ENCODE measurements at regions not wholly inside any gene's neighbourhood (a gene's known extent, or its start where the extent isn't known, plus 50 kb on each side); places are given as distances from the start of the nearest gene placed in this dataset.

DNA sequence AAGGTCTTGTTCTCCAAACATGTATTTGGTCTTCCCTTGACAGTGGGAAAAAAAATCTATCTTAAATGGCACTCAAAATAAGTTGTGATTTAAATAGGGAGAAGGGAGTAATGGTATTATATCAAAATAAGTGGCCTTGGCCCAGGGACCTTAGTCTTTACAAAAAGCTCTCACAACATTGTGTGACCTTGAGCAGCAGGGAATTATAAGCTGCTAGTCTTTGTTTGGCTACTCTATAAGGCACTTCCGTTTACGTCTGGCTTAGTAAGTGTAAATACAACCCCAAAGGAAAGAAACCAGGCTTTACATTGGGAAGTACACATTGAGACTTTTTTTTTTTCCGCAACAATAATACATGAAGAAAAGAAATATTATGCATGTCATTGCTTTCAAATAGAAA is 734.0 kb upstream of the LINC00305 start:
- no peak for DNase-seq
- TF ChIP-seq GATA1 (IDR thresholded peaks at IDR 0.05; ENCODE audit: low read depth, low read length) = no peak
- no peak for TF ChIP-seq POLR2A (IDR thresholded peaks at IDR 0.05; ENCODE audit: low read length)

DNA sequence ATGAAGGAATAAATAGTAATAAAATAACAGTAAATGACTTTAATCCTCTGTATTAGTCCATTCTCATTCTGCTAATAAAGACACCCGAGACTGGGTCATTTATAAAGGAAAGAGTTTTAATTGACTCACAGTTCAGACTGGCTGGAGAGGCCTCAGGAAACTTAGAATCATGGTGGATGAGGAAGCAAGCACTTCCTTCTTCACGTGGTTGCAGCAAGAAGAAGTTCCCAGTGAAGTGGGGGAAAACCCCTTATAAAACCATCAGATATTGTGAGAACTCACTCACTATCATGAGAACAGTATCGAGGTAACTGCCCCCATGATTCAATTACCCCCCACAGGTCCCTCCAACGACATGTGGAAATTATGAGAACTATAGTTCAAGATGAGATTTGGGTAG is 727.9 kb upstream of the LINC00305 start:
- no peak for TF ChIP-seq POLR2A (IDR thresholded peaks at IDR 0.05; ENCODE audit: low read length)
- no peak for TF ChIP-seq GATA1 (IDR thresholded peaks at IDR 0.05; ENCODE audit: low read depth, low read length)
- no peak for DNase-seq

DNA sequence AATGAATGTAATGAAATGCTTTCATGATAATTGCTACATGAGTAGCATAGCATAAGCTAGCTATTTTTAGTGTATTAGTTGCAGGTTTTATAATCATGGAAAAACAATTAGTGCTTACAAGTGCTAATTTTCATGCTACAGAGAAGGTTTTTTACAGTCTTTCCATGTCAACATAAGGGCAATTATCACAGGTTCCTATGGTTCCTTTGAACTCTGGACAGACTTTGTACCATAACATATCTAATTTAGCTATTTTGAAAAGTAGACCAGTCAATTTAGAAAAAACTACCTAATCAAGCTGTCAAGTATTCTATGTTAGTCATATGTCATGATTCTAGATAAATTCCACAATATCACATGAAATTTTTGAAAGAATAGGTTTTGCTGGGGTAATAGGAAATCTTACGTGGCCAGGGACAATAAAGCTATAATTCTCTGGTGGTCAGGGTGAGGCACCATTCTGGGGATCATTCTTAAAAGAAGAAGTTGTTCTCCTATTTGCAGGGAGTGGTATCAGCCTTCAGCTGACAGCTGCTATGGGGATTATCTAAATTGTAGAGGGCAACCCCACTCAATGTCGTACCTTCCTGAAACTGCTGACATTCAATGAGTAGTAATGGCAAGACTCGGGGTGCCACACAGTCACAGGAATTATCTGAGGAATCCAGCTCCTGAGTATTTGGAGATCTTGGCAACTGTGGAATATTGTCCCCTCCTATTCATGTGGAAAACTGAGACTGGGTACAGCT is 724.0 kb upstream of the LINC00305 start:
- DNase-seq = no peak
- TF ChIP-seq GATA1 (IDR thresholded peaks at IDR 0.05; ENCODE audit: low read depth, low read length) = no peak
- TF ChIP-seq POLR2A (IDR thresholded peaks at IDR 0.05; ENCODE audit: low read length) = no peak

DNA sequence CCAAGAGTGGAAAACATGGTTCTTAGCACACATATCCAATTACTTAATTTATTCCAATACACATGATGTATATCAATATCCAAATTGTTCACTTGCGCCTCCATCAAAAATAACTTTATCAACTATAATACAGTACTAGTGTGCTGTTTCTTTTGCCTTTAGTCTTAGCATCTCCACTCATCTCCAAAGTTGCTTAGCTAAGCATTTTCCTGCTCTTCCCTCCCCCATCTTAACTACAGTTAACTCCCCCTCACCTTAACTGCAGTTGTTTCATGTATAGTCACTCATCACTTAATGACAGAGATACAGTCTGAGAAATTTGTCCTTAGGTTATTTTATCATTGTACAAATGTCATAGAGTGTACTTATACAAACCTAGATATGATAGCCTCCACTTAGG is 705.2 kb upstream of the LINC00305 start:
- no peak for TF ChIP-seq POLR2A (IDR thresholded peaks at IDR 0.05; ENCODE audit: low read length)
- no peak for TF ChIP-seq GATA1 (IDR thresholded peaks at IDR 0.05; ENCODE audit: low read depth, low read length)

DNA sequence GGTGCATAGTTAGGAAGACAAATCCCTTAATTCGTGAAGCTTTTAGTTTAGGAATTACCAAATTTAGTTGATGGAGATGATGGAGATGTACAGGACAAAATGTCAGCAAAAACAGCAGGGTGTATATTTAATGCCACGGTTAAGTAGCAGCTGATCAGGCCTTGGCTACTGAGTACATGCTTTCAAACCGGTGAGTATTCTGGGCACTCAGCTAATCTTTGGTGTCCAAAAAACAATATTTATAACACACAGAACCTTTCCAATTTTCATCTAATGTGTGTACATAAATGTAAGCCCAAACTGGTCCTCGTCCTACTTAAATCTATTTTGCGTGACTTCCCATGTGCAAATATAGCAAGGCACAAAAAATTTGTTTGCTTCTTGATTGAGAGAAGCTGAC is 703.4 kb upstream of the LINC00305 start:
- TF ChIP-seq POLR2A (IDR thresholded peaks at IDR 0.05; ENCODE audit: low read length) (no peak), GATA1 (IDR thresholded peaks at IDR 0.05; ENCODE audit: low read depth, low read length) (no peak)
- DNase-seq = no peak

More for the DNA sequence above, 705.2 kb upstream of the LINC00305 start:
- no peak for DNase-seq

DNA sequence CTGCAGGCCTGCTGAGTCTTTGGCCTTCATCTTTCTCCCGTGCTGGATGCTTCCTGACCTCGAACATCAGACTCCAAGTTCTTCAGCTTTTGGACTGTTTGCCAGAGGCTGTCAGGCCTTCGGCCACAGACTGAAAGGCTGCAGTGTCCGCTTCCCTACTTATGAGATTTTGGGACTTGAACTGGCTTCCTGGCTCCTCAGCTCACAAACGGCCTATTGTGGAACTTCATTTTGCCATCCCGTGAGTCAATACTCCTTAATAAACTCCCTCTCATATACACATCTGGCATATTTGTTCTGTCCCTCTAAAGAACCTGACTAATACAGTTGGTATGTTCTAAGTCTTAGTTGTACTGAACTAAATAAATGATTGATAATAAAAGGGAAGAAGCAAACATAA is 702.8 kb upstream of the LINC00305 start:
- TF ChIP-seq POLR2A (IDR thresholded peaks at IDR 0.05; ENCODE audit: low read length) = no peak
- DNase-seq = peak in 1 of 2 experiments; percentile 1

DNA sequence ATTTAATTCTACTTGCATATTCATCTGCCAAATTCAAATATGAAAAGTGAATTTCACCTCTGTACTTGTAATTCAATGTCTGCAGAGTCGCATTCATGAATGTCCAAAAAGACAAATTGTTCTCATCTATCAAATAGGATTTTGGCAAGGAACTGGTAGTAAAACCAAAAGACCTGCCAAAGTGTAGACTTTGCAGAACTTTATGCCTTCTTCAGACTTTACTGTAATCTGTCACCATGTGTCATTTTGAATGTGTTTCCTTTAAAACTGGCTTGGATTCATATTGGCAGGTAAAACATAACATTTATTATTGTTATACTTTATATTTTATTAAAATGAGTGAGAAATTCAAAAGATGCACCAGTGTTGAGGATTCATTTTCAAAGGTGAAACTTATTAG is 701.9 kb upstream of the LINC00305 start:
- DNase-seq = no peak
- TF ChIP-seq GATA1 (IDR thresholded peaks at IDR 0.05; ENCODE audit: low read depth, low read length) = no peak
- no peak for TF ChIP-seq POLR2A (IDR thresholded peaks at IDR 0.05; ENCODE audit: low read length)

DNA sequence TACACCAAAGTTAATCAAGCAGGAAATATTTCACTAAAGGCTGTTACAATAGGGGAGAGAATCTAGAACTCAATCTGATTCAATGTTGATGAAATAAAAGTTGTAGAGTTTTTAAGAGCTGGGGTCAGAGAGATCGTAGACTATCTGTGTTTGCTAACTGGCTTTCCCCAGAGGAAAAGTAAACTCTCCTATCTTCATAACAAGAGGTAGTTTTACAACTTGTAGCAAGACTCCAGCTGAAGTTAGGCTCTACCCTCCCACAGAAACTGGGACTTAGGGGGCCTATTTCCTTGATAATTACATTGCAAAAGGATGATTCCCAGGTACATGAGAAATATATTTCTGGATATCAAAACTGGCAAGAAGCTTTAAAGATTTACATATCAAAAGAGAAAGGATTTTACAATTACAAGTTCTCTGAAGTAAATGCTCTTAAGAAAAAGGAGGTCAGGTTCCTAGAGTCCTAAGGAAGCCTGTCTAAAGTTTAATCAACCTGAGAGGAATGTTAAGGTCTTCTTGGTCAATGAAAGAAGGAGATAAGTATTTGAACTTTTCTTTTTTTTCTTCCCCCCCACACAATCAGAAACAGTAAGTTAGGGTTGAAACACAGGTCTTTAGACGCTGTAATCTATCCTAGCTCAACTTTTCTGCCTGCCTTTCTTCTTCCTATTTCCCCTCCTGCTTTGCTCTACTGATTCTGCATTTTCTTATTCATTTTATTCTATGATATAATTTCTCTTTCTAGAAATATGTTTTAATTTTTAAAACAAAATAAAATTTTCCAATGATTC is 692.2 kb upstream of the LINC00305 start:
- no peak for TF ChIP-seq GATA1 (IDR thresholded peaks at IDR 0.05; ENCODE audit: low read depth, low read length)
- no peak for TF ChIP-seq POLR2A (IDR thresholded peaks at IDR 0.05; ENCODE audit: low read length)
- no peak for DNase-seq

DNA sequence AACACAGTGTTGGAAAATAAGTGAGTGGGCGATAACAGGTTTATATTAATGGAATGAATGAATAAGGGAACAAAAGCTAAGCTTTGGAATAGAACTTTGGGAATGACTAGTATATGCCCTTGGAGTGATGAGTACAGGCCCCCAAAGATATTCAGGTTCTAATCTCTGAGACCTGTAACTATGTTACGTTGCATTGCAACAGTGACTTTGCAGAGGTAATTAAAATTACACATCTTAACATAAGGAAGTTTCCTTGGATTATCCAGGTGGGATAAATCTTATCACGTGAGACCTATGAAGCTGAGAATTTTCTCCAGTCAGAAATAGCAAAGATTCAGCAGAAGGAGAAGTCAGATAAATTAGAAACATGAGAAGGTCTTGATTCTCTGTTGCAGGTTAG is 661.5 kb upstream of the LINC00305 start:
- no peak for DNase-seq
- TF ChIP-seq GATA1 (IDR thresholded peaks at IDR 0.05; ENCODE audit: low read depth, low read length) = no peak
- TF ChIP-seq POLR2A (IDR thresholded peaks at IDR 0.05; ENCODE audit: low read length) = no peak

DNA sequence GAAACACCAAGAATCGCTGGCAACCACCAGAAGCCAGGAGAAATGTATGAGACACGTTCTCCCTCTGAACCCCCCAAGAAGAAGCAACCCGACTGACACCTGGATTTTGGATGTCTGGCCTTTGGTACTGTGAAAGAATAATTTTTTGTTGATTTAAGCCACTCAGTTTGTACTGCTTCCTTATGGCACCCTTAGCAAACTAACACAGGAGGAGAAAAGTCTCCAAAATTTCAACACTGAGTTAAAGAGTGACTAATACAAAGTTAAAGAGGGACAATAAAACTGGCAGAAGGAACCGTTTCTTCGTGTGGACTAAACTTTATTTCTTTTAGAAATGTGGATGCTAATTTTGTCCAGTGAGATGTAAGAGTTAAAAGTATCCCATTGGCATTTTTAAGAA is 660.9 kb upstream of the LINC00305 start:
- no peak for DNase-seq
- TF ChIP-seq POLR2A (IDR thresholded peaks at IDR 0.05; ENCODE audit: low read length) (no peak), GATA1 (IDR thresholded peaks at IDR 0.05; ENCODE audit: low read depth, low read length) (no peak)

DNA sequence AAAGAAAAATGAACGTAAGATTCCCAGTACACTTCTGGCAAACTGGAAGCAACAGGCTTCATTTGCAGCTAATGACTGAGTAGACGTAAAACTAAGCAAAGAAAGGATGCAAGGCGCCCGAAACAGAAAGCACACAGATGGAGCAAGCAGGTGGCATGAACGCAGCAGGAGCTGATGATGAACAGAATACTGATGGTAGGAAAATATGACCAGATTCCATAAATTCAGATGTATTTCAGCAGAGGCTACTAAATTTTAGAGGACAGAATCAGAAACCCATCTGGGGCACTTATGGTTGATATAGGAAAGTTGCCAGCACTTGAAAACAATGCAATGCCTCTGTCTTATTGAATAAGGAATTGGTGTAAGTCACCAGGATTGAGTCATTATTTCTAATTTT is 658.7 kb upstream of the LINC00305 start:
- TF ChIP-seq POLR2A (IDR thresholded peaks at IDR 0.05; ENCODE audit: low read length) = no peak
- no peak for TF ChIP-seq GATA1 (IDR thresholded peaks at IDR 0.05; ENCODE audit: low read depth, low read length)
- DNase-seq = no peak

DNA sequence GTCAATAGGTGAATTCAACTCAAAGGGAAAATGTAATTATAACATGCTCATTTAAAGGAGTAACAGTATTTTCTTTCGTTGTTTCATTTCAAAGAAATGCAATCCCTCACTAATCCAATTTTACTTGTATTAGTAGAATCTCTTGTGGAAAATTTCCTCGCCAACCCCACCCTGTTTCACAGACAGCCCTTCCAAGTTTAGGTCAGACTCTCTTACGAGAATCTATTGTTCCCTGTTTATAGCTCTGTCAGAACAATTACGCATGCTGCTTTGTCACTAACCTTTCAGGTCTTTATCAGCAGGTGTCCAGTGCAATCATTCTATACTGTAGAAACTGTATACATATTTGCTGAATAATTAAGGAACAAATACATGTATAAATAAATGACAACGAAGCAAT is 657.8 kb upstream of the LINC00305 start:
- TF ChIP-seq GATA1 (IDR thresholded peaks at IDR 0.05; ENCODE audit: low read depth, low read length) (no peak), POLR2A (IDR thresholded peaks at IDR 0.05; ENCODE audit: low read length) (no peak)
- no peak for DNase-seq

DNA sequence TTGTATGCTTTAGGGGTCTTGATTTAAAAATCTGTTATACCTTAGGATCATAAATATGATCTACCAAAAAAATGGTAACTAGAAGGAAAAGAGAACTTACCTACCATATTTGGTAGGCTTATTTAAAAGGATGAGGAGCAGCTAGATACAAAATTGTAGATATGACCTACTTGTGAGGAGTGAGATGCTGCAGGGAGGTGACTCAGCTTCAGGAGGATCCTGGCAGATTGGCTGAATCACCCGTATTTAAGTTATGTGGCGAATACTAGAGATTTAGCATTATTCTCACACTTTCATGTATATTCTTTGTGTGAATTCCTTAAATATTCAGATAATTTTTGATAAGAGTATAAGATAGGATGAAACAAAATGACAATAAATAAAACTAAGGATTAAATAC is 657.3 kb upstream of the LINC00305 start:
- no peak for TF ChIP-seq POLR2A (IDR thresholded peaks at IDR 0.05; ENCODE audit: low read length)
- TF ChIP-seq GATA1 (IDR thresholded peaks at IDR 0.05; ENCODE audit: low read depth, low read length) = no peak
- DNase-seq = no peak

DNA sequence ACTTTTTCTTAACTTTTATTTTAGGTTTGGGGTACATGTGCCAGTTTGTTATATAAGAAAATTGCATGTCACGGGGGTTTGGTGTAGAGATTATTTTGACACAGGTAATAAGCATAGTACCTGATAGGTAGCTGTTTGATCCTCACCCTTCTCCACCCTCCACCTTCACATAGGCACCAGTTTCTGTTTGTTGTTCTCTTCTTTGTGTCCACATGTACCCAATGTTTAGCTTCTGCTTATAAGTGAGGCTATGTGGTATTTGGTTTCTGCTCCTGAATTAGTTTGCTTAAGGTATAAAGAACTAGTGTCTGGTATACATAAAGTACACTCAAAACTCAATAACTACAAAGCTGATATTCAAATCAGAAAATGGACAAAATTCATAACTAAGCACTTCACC is 654.6 kb upstream of the LINC00305 start:
- DNase-seq = no peak
- no peak for TF ChIP-seq POLR2A (IDR thresholded peaks at IDR 0.05; ENCODE audit: low read length)
- no peak for TF ChIP-seq GATA1 (IDR thresholded peaks at IDR 0.05; ENCODE audit: low read depth, low read length)

DNA sequence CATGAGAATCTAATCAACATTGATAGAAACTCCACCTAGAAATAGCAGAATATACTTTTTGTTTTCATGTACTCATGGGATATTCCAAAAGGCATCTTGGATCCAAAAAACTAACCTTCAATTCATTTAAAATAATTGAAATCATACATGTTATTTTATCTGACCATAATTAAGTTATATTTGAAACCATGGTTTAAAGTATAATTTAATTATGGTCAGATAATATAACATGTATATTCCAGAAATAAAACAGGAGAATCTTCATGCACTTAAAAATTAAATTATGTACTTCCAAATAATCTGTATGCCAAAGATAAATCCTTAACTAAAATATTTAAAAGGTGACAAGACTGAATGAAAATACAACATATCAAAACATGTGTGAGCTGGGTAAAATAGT is 651.3 kb upstream of the LINC00305 start:
- DNase-seq = no peak
- TF ChIP-seq GATA1 (IDR thresholded peaks at IDR 0.05; ENCODE audit: low read depth, low read length) (no peak), POLR2A (IDR thresholded peaks at IDR 0.05; ENCODE audit: low read length) (no peak)
